Kidney epithelial cell (primary cell): ENCODE measurements at regions not wholly inside any gene's neighbourhood (a gene's known extent, or its start where the extent isn't known, plus 50 kb on each side); places are given as distances from the start of the nearest gene placed in this dataset.

Experiments used
- DNase-seq: peaks from one replicate; pipeline ENCODE4 v3.0.0-alpha.2; 2010; ENCODE audit warnings: low read depth
- H3K27me3 ChIP-seq: 2 replicates; pipeline ENCODE4 v1.6.0; 2011; ENCODE audit warnings: low read length; ENCODE audit not compliant: control insufficient read depth, insufficient read depth
- H3K36me3 ChIP-seq: 2 replicates; pipeline ENCODE4 v1.5.1; 2011; ENCODE audit warnings: low read length; ENCODE audit not compliant: control insufficient read depth, insufficient read depth
- H3K4me3 ChIP-seq: 2 replicates; pipeline ENCODE4 v1.5.1; 2011; ENCODE audit warnings: low read depth, mild to moderate bottlenecking, control low read depth, low read length
- CTCF ChIP-seq: IDR thresholded peaks from 2 replicates; pipeline ENCODE4 v1.5.1; 2011; ENCODE audit warnings: mild to moderate bottlenecking, moderate library complexity, low read length, control low read depth, inconsistent platforms; ENCODE audit not compliant: insufficient read depth, poor library complexity, severe bottlenecking

- no peak for DNase-seq
- Histone ChIP-seq H3K27me3 (no peaks in the 10 kb centered on the region), H3K4me3 (no peak overlapping the region), H3K36me3 (no peaks in the 10 kb centered on the region)
- no peak for TF ChIP-seq CTCF
These were observed 305.7 kb upstream of the ATP11B start for GRCh38 chr3:182487611-182488010.

- H3K36me3 ChIP-seq: no peaks in the 10 kb centered on the region
- peak; percentile 51 for TF ChIP-seq CTCF
- H3K27me3 ChIP-seq: no peaks in the 10 kb centered on the region
- DNase-seq: no peak
- H3K4me3 ChIP-seq: no peak overlapping the region
These were observed 302.5 kb upstream of the ATP11B start for GRCh38 chr3:182490596-182491491.

- Histone ChIP-seq H3K36me3 (no peaks in the 10 kb centered on the region), H3K27me3 (no peaks in the 10 kb centered on the region), H3K4me3 (no peak overlapping the region)
- no peak for TF ChIP-seq CTCF
- no peak for DNase-seq
These were observed 301.7 kb upstream of the ATP11B start for GRCh38 chr3:182491577-182491976.

- TF ChIP-seq CTCF: no peak
- no peaks in the 10 kb centered on the region for H3K36me3 ChIP-seq
- no peaks in the 10 kb centered on the region for H3K27me3 ChIP-seq
- H3K4me3 ChIP-seq: no peak overlapping the region
- no peak for DNase-seq
These were observed 300.8 kb upstream of the ATP11B start for GRCh38 chr3:182492536-182492935.

- Histone ChIP-seq H3K36me3 (no peaks in the 10 kb centered on the region), H3K27me3 (no peaks in the 10 kb centered on the region), H3K4me3 (no peak overlapping the region)
- no peak for DNase-seq
- TF ChIP-seq CTCF: no peak
These were observed 293.0 kb upstream of the ATP11B start for GRCh38 chr3:182500289-182500688.

GRCh38 chr3:182501856-182502255 is 291.4 kb upstream of the ATP11B start:
- TF ChIP-seq CTCF: no peak
- no peak for DNase-seq

More at GRCh38 chr3:182501856-182502255, 291.4 kb upstream of the ATP11B start:
- no peaks in the 10 kb centered on the region for H3K27me3 ChIP-seq
- H3K36me3 ChIP-seq: no peaks in the 10 kb centered on the region
- H3K4me3 ChIP-seq: no peak overlapping the region
